ENCODE measurements at regions not wholly inside any gene's neighbourhood (a gene's known extent, or its start where the extent isn't known, plus 50 kb on each side); places are given as distances from the start of the nearest gene placed in this dataset.

DNA sequence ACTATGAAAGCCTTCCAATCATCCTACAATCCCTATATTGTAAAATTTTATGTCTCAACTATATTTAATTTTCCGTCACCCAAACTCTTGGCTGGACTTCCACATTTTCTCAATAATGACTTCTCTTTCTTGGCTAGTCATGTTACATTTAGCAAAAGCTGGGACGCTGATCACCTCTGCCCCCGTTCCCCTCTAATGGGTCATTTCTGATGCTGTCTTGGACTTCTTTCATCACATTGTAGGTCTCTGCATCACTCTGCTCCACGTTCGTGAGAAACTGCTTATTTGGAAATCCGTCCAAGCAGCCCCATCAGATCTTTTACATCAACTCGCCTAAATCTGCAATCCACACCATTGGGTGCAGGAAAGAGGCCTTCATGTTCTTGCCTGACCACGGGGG lies 203.8 kb downstream of the MYLK4 start:
- in situ Hi-C loops (cut with HindIII; ENCODE audit: low pct_ligation_motif_present, low pct_unique_long_range_greater_than_20kb, low sequenced_read_pairs), result no loop called here
- no peak for DNase-seq

GRCh38 chr6:2545383-2546038 lies 205.2 kb downstream of the MYLK4 start:
- in situ Hi-C loops (cut with HindIII; ENCODE audit: low pct_ligation_motif_present, low pct_unique_long_range_greater_than_20kb, low sequenced_read_pairs), result no loop called here
- DNase-seq, result no peak

GRCh38 chr6:2543321-2543720 lies 207.4 kb downstream of the MYLK4 start:
- in situ Hi-C loops (cut with HindIII; ENCODE audit: low pct_ligation_motif_present, low pct_unique_long_range_greater_than_20kb, low sequenced_read_pairs), result no loop called here
- DNase-seq, result no peak

DNA sequence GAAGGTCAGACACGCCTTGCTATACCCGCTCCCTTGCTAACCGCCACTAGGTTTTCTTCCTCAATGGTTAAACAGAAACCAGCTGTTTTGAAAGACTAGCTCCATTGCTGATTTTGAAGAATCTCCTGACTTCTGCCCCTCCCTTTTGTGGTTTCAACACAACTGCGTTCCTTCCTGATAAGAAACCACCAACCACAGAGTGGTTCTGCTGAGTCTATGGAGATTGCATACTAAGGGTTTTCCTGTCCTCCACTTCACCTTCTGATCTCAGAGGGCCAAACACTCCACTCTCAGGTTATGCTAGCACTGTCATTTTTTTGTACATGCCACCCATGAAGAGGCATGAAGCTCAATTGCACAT lies 207.9 kb downstream of the MYLK4 start:
- in situ Hi-C loops (cut with HindIII; ENCODE audit: low pct_ligation_motif_present, low pct_unique_long_range_greater_than_20kb, low sequenced_read_pairs), result no loop called here
- DNase-seq, result peak; percentile 32

DNA sequence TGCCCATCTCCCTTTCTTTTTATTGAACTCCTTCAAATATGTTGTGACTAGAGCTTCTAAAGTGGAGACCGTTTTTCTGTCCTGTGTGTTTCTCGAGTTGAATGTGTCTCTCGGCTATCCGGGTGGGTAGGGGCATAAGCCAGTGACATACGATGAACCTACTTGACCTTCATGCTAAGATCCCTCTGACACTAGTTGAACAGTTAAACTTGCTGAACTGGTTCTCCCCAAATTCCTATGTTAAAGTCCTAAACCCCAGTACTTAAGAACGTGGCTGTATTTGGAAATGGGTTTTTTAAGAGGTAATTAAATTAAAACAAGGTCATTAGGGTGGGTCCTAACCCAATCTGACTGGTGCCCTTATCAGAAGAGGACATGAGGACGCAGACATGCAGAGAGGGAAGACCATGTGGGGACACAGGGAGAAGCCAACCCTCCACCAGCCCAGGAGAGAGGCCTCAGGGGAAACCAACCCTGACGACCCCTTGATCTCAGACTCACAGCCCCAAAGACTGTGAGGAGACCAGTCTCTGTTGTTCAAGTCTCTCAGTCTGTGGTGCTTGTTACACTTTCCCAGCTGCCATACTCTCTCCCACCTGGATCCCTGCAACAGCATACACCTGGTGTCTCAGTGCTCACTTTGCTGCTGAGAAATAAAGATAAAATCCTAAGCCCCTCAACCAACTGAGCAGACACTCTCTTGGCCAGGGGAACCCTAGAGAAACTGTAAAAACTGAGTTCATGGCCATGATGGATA lies 208.4 kb downstream of the MYLK4 start:
- DNase-seq, result no peak
- in situ Hi-C loops (cut with HindIII; ENCODE audit: low pct_ligation_motif_present, low pct_unique_long_range_greater_than_20kb, low sequenced_read_pairs), result no loop called here

DNA sequence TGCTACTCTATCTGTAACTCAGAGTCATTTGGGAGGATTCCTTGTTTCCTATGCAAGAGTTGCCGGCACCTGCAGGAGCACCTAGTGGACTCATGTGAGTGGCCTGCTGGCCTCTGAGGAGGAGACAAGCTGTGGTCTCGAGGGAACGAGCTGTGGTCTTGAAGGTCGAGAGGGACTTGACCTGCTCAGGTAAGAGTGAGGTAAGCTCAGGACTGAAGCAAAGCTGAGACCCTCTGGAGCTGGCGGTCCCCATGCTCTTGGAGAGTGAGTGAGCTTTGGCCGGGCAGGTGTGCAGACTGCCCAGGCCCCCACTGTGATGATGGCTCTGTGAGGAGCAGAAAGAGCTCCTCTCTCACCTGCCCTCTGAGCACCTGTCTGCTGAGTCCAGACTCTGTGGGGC lies 214.3 kb downstream of the MYLK4 start:
- no peak for DNase-seq
- in situ Hi-C loops (cut with HindIII; ENCODE audit: low pct_ligation_motif_present, low pct_unique_long_range_greater_than_20kb, low sequenced_read_pairs), result no loop called here

DNA sequence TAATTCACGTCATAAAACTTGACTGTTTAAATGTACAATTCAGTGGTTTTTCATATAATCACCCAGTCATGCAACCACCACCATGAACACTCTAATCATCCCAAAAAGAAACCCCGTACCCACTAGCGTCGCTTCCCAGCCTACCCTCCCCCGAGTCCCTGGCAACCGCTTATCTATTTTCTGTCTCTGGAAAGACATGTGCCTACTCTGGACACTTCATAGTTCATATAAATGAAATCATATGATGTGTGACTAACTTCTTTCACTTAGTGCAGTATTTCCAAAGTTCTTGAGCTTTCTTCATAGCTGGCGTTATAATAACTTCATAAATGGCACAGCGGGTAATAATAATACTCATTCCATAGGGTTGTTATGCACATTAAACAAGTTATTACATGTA lies 215.2 kb downstream of the MYLK4 start:
- in situ Hi-C loops (cut with HindIII; ENCODE audit: low pct_ligation_motif_present, low pct_unique_long_range_greater_than_20kb, low sequenced_read_pairs), result no loop called here

DNA sequence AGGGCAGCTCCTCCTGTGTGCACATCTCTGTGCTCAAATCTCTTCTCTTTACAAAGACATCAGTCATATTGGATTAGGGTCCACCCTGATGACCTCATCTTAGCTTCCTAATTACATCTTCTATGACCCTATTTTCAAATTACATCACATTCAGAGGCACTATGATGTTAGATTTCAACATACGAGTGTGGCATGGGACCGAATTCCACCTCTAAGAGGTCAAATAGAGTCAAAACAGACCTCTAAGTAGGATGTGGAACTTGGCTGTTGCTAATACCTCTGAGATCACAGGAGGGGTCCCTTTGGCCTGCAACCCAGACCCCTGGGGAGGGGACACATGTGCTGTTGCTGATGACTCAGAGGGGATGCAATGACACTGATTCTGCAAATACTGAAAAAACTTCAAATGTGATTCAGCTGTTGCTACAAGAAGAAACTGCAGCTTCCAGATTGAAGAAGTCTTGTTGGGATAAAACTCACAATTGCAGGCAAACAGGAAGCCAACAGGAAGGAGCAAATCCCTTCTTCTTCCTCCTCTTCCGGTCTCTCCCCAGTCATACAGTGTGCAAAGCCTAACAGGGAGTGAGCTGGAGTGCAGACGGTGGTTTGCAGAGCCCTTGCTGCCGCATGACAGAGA lies 216.2 kb downstream of the MYLK4 start:
- in situ Hi-C loops (cut with HindIII; ENCODE audit: low pct_ligation_motif_present, low pct_unique_long_range_greater_than_20kb, low sequenced_read_pairs), result no loop called here
- no peak for DNase-seq

More for the DNA sequence above, 215.2 kb downstream of the MYLK4 start:
- no peak for DNase-seq

DNA sequence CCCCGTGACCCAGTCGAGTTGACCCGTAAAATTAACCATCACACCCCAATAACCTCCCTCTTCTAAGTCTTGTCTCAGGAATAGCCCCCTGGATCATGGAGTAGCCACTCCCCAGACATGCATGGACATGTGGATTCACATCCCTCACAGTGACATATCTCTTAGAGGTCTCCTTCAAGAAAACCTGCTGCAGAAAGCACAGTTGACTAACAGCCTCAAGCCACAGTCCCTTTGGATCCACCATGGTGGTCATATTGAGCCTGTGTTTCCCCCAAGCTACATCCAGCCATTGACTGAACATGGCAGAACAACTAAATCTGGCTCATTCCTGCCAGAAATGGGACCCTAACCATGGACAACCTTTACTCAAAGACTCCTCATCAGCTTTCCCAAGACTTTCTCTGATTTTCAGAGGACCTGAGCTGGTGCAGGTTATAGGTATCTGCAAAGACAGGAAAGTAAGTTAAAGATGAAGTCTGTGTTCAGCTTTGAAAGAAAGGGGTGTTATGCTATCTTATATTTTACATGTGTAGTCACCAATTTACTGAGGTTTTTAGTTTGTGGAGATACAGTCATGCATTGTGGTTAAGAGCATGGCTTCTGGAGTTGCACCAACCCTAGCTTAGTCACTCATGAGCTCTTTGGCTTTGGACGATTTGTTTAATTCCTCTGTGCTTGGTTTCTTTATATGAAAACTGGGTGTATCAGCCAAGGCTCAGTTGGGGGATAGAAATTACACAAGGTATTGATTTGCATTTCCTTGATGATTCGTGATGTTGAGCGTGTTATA lies 219.1 kb downstream of the MYLK4 start:
- in situ Hi-C loops (cut with HindIII; ENCODE audit: low pct_ligation_motif_present, low pct_unique_long_range_greater_than_20kb, low sequenced_read_pairs), result no loop called here
- DNase-seq, result no peak

GRCh38 chr6:2529211-2529719 lies 221.5 kb downstream of the MYLK4 start:
- no peak for DNase-seq
- in situ Hi-C loops (cut with HindIII; ENCODE audit: low pct_ligation_motif_present, low pct_unique_long_range_greater_than_20kb, low sequenced_read_pairs), result no loop called here

GRCh38 chr6:2528156-2528555 lies 222.6 kb downstream of the MYLK4 start:
- no peak for DNase-seq
- in situ Hi-C loops (cut with HindIII; ENCODE audit: low pct_ligation_motif_present, low pct_unique_long_range_greater_than_20kb, low sequenced_read_pairs), result no loop called here

DNA sequence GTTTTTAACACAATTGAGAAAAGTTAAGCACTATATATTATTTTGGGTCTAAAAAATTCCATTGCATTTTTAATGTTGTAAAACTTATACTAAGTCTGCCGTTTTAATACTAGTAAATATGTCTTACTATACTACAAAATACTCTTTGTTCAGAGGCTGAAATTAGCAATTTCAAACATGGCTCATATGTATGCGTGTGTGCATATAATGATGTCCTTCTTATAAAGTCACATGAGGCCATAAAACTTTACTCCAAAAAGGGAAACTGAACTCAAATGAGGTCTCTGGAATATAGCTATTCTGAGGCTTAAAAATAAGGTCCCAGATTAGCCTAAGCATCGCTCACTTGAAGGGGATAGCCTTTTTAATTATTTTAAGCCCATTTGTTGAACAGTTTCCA lies 224.0 kb downstream of the MYLK4 start:
- DNase-seq, result no peak
- in situ Hi-C loops (cut with HindIII; ENCODE audit: low pct_ligation_motif_present, low pct_unique_long_range_greater_than_20kb, low sequenced_read_pairs), result no loop called here

DNA sequence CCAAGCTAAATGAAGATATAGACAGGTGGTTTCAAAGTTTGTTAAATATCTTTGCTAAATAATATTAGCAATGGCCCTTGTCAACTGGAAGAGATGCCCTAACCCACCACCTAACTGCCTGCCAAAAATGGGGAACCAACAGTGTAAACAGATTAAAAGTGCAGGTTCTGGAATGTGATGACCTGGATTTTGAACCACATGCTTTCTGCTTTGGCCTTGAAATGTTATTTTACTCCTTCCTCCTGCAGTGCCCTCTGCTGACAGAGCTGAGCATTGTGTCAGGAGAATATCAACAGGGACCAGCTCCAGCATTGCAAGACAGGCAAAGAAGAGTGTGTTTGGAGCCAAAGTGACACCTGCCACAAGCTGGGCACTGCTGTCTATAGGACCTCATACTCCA lies 226.6 kb downstream of the MYLK4 start:
- in situ Hi-C loops (cut with HindIII; ENCODE audit: low pct_ligation_motif_present, low pct_unique_long_range_greater_than_20kb, low sequenced_read_pairs), result no loop called here
- DNase-seq, result peak; percentile 8

DNA sequence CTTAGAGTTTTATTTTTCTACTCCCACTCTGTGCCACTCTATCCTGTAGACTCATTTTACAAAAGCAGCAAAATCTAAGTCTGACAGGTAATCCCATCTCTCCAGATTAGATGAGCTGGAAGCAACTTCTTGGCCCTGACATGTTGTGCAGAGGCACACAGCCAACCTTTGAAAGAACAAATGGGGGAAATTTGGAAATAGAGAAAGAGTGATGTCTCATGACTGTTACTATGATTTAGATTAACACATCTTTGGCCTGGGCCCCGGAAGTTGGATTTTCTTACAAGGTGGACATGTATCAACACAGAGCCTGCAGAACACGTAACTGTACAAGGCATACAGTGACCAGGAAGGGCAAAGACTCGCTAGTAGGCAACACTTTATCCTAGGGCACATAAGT lies 227.7 kb downstream of the MYLK4 start:
- DNase-seq, result no peak
- in situ Hi-C loops (cut with HindIII; ENCODE audit: low pct_ligation_motif_present, low pct_unique_long_range_greater_than_20kb, low sequenced_read_pairs), result no loop called here

GRCh38 chr6:2522521-2522920 lies 228.2 kb downstream of the MYLK4 start:
- in situ Hi-C loops (cut with HindIII; ENCODE audit: low pct_ligation_motif_present, low pct_unique_long_range_greater_than_20kb, low sequenced_read_pairs), result no loop called here
- DNase-seq, result no peak

DNA sequence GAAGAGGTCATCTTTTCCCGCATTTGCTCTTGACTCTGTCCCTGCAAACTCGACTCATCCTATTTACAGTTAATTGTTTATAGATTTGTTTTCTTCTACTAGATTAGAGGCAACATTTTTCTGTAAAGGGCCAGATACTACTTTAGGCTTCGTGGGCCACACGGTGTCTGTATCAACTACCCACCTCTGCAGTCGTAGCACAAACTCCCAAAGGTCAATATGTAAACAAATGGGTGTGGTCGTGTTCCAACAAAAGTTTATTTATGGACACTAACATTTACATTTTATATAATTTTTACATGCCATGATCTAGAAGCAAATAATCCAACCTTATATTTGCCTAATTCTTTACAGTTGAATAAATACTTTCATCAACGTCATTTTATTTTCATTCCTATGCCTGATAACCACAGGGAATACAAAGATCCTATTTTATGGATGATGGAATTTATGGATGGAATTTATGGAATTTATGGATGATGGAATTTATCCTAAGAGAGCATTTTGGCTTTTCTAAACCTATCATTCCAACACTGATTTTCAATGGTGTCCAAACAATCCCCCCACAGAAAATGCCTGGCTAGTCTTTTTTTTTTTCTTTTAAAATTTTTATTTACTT lies 232.8 kb downstream of the MYLK4 start:
- in situ Hi-C loops (cut with HindIII; ENCODE audit: low pct_ligation_motif_present, low pct_unique_long_range_greater_than_20kb, low sequenced_read_pairs), result no loop called here

DNA sequence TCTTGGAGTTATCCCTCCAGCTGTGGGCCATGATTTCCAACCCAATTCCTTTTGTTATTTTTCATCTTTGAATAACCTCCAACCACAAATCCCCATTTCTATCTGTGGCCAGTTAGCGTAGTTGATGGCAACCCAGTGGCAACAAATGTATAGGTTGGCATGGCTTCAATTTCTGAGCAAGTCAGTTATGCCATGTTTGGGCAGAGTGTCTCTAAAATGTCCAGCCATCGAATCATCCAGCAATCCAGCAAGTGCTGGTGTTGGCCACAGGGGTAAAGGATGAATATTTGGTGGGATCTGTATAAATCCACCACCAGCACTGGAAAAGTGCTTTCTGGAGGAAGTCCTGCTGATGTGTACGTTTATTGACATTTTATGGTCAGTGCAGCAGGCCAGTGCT lies 233.3 kb downstream of the MYLK4 start:
- in situ Hi-C loops (cut with HindIII; ENCODE audit: low pct_ligation_motif_present, low pct_unique_long_range_greater_than_20kb, low sequenced_read_pairs), result no loop called here

More for the DNA sequence above, 232.8 kb downstream of the MYLK4 start:
- DNase-seq, result no peak

DNA sequence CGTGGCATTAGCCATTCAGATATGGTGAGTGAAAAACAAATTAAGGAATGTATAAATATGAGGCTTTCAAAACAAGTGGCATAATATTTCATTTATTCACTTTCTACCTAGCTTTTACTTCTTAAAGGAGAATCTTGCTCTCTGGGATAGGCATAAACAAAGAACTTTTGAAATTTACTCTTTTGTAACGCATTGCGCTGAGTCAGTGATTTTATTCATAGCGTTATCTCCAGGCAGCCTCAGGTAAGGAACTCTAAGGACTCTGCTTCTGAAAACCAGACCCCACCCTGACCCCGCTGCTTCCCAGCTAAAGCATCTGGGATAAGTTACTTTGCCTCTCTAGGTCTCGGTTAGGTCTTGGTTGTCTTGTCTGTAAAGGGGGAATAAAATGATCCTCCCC lies 234.7 kb downstream of the MYLK4 start:
- in situ Hi-C loops (cut with HindIII; ENCODE audit: low pct_ligation_motif_present, low pct_unique_long_range_greater_than_20kb, low sequenced_read_pairs), result no loop called here
- DNase-seq, result no peak

More for the DNA sequence above, 233.3 kb downstream of the MYLK4 start:
- DNase-seq, result no peak

All from ACHN (cell line).